Ishikawa (cell line): ENCODE measurements at regions not wholly inside any gene's neighbourhood (a gene's known extent, or its start where the extent isn't known, plus 50 kb on each side); places are given as distances from the start of the nearest gene placed in this dataset.

Source experiments
- CEBPB ChIP-seq: IDR thresholded peaks from 2 replicates; pipeline ENCODE4 v1.6.1; 2012
- CREB1 ChIP-seq: IDR thresholded peaks from 2 replicates; pipeline ENCODE4 v1.6.1; 2012; ENCODE audit warnings: low read depth
- EGR1 ChIP-seq: IDR thresholded peaks from 2 replicates; pipeline ENCODE4 v1.6.1; 2012
- EP300 ChIP-seq: IDR thresholded peaks from 2 replicates; pipeline ENCODE4 v1.6.1; 2012; ENCODE audit warnings: borderline replicate concordance
- FOXM1 ChIP-seq: IDR thresholded peaks from 2 replicates; pipeline ENCODE4 v1.6.1; 2012; ENCODE audit warnings: low read depth, borderline replicate concordance
- MAX ChIP-seq: IDR thresholded peaks from 2 replicates; pipeline ENCODE4 v1.6.1; 2012
- NFIC ChIP-seq: IDR thresholded peaks from 2 replicates; pipeline ENCODE4 v1.6.1; 2012
- RAD21 ChIP-seq: IDR thresholded peaks from 2 replicates; pipeline ENCODE4 v1.6.1; 2012; ENCODE audit warnings: low read depth
- REST ChIP-seq: IDR thresholded peaks from 2 replicates; pipeline ENCODE4 v1.6.1; 2012; ENCODE audit warnings: low read depth, mild to moderate bottlenecking
- TAF1 ChIP-seq: IDR thresholded peaks from 2 replicates; pipeline ENCODE4 v1.6.1; 2012; ENCODE audit warnings: low read depth, mild to moderate bottlenecking
- TCF12 ChIP-seq: IDR thresholded peaks from 2 replicates; pipeline ENCODE4 v1.6.1; 2012; ENCODE audit warnings: low read depth
- TEAD4 ChIP-seq: IDR thresholded peaks from 2 replicates; pipeline ENCODE4 v1.6.1; 2012
- YY1 ChIP-seq: IDR thresholded peaks from 2 replicates; pipeline ENCODE4 v1.6.1; 2012; ENCODE audit warnings: low read depth
- ZBTB7A ChIP-seq: IDR thresholded peaks from 2 replicates; pipeline ENCODE4 v1.6.1; 2012; ENCODE audit warnings: low read depth
- TF ChIP-seq, protein P1 (sequence below): IDR thresholded peaks from 2 replicates; pipeline ENCODE4 v1.6.1; 2012

DNA sequence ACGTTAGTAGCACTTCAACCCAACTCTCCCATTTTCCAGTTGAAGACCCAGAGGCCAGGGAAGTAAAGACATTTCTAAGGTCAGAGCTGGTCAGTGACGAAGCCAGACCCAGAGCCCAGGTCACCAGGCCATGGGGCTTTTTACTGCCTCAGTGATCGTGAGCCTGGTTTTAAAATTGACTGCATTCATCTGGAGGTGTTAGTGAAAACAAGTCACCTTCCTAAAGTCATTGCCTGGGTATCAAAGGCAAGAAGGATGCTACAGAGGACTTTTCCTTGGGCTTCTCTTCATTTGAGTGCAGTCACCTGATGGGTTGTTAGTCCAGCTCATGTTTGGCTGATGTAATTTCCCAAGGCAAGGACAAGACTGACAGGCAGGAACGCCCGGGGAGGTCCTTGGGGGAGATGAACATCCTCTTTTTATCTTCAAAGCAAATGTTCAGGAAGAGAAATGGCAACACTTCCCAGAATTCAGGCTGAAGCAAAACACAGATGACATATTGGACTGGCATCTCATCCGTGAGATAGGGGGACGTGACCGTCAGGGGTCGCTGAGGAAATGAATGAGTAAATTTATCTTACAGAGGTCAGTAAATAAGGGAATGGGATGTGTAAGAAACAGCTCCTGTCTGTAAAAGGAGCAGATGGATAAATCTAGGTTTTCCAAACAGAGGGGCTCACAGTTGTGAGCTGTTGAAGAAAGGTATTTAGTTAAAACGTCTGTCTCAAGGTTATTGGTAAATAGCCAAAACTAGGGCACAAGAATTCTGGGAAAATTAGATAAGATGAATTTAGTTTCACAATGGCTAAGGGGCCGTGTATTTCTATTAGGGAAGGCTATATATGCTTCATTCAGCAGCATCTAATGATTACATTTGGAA is 201.2 kb downstream of the OPA1 start:
- TF ChIP-seq TEAD4: no peak
- TF ChIP-seq RAD21: no peak

GRCh38 chr3:193795062-193795690 is 202.2 kb downstream of the OPA1 start:
- no peak for TF ChIP-seq REST
- TF ChIP-seq, protein P1, sequence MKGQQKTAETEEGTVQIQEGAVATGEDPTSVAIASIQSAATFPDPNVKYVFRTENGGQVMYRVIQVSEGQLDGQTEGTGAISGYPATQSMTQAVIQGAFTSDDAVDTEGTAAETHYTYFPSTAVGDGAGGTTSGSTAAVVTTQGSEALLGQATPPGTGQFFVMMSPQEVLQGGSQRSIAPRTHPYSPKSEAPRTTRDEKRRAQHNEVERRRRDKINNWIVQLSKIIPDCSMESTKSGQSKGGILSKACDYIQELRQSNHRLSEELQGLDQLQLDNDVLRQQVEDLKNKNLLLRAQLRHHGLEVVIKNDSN: no peak
- no peak for TF ChIP-seq YY1

GRCh38 chr3:193796089-193796488 is 203.1 kb downstream of the OPA1 start:
- no peak for TF ChIP-seq TCF12
- TF ChIP-seq TAF1: no peak
- TF ChIP-seq CREB1: no peak
- TF ChIP-seq YY1: no peak
- no peak for TF ChIP-seq CEBPB
- no peak for TF ChIP-seq REST
- no peak for TF ChIP-seq FOXM1
- no peak for TF ChIP-seq ZBTB7A
- TF ChIP-seq, protein P1: no peak
- no peak for TF ChIP-seq EP300
- TF ChIP-seq TEAD4: no peak
- no peak for TF ChIP-seq NFIC
- no peak for TF ChIP-seq MAX
- no peak for TF ChIP-seq EGR1
- no peak for TF ChIP-seq RAD21

DNA sequence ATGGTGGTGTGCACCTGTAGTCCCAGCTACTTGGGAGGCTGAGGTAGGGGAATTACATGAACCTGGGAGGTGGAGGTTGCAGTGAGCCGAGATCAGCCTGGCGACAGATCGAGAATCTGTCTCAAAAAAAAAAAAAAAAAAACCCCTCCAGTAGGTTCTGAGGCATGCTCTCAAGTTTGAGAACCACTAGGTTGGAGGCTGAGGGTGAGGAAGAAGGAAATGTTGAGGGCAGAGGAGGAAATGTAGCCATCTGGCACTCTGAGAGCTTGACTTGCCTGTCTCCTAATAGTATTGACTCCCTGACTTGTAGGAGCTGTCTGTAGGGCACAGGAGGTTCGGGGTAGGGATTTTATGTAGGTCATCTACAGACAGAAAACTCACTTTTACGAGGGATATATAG is 204.6 kb downstream of the OPA1 start:
- no peak for TF ChIP-seq TEAD4
- no peak for TF ChIP-seq ZBTB7A
- no peak for TF ChIP-seq RAD21
- TF ChIP-seq REST: no peak

DNA sequence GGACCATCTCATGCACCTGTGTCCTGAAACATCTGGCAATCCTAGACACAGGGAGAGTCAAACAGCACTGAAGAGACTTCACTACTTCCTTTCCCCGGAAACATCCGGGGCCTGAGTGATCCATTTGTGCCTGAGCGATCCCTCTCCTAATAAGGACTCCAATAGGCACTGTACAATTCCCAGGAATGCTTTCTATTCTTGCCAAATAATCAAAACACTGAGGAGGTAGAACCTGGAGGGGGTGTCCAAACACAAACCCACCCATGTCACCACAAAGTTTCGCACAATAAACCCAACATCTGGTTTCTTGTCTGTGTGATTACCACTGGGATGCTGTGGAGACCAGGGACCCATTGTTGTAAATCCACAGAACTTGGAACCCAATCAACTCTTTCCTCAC is 205.0 kb downstream of the OPA1 start:
- no peak for TF ChIP-seq CREB1
